Limb (tissue), 2 donors: ENCODE measurements at regions not wholly inside any gene's neighbourhood (a gene's known extent, or its start where the extent isn't known, plus 50 kb on each side); places are given as distances from the start of the nearest gene placed in this dataset.
A peak's percentile ranks its signal among the peaks of the same experiment; 100 is the strongest.
"Not testable (repeated sequence)": the region's sequence is repeated elsewhere in the genome, so short reads cannot be mapped to it uniquely, and the experiment has no call there.

Experiments
- DNase-seq, 2 donors: peaks; one replicate each; pipeline ENCODE4 v3.0.0-alpha.2; 2016; ENCODE audit errors: extremely low spot score in 2 of 2

- no peak for DNase-seq
Measured at GRCh38 chr2:13819896-13820295, 812.6 kb upstream of the LRATD1 start.

GRCh38 chr2:13821255-13821880 lies 811.1 kb upstream of the LRATD1 start:
- DNase-seq, result no peak

DNA sequence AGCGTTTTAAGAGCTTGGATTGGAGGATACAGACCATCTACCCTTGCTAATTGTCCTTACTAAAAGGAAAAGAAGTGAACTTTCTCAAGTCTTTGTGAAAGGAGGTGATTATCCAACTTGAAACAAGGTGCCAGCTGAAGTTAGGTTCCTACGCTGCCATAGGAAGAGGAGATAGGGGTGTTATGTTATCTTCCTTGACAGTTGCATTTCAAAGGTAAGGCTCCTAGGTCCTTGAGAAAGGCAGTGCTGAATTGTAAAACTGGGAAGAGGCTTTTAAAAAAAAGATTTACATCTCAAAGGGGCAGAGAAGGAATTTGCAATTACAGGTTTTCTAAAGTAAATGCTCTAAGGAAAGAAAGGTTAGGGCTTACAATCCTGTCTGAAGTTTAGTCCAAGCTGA lies 810.2 kb upstream of the LRATD1 start:
- no peak for DNase-seq

GRCh38 chr2:13826314-13826853 lies 806.1 kb upstream of the LRATD1 start:
- no peak for DNase-seq

DNA sequence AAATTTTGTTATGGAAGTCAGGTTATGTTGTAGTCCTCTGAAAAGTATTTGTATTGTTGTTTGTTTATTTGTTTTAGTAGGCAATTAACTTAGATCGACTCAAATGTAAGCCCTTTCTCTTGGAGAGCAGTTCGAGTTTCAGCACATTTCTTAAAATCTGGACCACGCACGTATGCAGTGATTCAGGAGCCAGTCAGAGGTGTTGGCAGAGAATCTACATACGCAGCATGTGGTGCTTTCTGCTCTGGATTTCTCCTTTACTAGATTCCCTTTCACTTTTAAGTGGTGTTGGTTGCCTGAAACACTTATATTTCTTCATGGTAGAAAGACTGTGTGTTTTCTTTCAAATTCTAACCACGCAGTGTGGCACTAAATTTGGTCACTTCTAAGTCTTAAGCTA lies 773.9 kb upstream of the LRATD1 start:
- DNase-seq, result no peak

DNA sequence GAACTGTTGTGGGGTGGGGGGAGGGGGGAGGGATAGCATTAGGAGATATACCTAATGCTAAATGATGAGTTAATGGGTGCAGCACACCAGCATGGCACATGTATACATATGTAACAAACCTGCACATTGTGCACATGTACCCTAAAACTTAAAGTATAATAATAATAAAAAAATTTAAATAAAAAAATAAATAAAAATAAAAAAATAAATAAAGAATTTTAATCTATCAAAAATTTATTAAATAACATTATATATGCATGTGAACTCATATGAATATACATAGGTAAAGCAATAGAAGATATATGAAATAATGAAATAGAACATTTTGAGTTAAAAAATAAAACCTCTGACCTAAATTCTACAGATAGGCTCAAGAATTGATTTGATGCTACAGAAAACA lies 764.2 kb upstream of the LRATD1 start:
- not testable (repeated sequence) for DNase-seq

GRCh38 chr2:13876491-13877037 lies 756.0 kb upstream of the LRATD1 start:
- DNase-seq, result no peak

DNA sequence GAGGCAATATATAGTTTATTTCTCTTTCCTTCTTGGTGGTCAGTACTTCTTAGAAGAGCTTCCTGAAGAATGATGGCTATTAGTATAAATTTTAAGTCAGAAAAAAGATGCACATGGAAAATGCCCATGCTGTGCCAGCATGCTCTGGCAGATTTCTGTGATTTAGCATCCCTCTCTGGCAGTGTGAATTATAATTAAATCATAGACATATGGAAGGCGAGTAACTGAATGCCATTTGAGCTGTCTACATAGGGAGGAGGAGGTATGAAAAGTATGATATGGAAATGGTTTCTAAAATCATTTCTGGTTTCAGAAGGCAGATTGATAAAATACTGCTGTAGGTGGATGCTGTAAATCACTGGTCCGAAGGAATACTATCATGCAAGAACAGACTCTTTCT lies 754.9 kb upstream of the LRATD1 start:
- DNase-seq, result no peak

DNA sequence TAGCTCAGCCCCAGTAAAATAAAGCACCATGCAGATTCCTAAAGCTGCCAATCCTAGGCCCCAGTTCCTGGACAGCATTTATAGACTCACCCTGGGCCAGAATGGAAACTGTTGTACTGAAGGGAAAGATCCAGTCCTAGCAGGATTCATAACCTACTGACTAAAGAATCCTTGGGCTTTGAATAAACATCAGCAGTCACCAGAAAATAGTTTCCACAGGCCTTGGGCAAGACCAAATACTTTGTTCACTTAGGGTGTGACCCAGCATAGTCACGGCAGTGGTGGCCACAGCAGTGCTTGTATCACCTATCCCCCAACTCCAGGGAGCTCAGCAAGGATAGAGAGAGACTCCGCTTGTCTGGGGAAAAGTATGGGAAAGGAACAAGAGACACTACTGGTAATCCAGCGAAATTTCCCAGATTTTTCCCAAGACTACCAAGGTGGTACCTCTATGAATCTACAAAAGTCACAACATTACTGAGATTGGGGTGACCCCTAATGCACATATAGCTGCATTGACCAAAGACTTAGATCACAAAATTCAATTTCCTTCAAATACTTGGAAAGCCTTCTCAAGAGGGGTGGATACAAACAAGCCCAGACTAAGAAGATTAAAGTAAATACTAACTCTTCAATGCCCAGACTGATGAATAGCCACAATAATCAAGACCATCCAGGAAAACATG lies 748.1 kb upstream of the LRATD1 start:
- no peak for DNase-seq

DNA sequence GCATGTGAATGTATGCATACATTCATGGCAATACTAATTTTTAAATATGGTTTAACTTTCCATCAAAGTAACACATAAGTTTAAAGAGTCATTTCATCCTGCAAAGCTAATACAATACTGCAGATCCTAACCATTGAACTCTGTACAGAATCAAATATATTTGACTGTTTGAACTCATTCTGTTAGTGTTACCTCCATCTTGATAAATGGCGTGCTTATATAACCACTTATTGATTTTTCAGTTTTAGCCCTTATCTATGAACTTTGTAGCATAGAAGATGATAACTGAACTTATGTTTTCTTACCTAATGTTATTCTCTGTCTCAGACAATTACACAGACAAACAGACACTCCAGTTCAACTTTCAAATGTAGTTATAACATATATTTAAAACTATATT lies 731.0 kb upstream of the LRATD1 start:
- DNase-seq, result no peak

DNA sequence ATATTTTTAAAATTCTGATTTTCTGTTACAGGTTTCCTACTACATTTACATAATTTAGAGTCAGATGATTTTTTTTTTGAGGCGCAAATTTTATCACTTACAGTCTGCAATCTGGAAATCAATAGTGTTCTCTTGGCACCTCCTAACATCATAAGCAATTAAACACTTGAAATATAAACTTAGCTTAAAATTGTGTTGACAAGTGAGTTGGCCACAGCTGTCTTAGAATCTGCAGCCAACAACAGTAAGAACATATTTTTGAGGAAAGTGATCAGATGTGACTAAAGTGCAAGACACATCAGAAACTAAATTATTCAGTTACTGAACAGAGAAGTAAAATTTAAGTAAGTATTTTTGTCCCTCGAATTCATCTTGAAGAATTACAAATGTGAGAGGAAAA lies 726.7 kb upstream of the LRATD1 start:
- DNase-seq, result no peak

GRCh38 chr2:13916066-13916465 lies 716.5 kb upstream of the LRATD1 start:
- peak in 1 of 2 donors; percentile 10 for DNase-seq

GRCh38 chr2:13917958-13918357 lies 714.6 kb upstream of the LRATD1 start:
- no peak for DNase-seq

- DNase-seq, result no peak
Measured at GRCh38 chr2:13919981-13920382, 712.5 kb upstream of the LRATD1 start.

GRCh38 chr2:13921245-13921644 lies 711.3 kb upstream of the LRATD1 start:
- no peak for DNase-seq

GRCh38 chr2:13923823-13924222 lies 708.7 kb upstream of the LRATD1 start:
- no peak for DNase-seq

DNA sequence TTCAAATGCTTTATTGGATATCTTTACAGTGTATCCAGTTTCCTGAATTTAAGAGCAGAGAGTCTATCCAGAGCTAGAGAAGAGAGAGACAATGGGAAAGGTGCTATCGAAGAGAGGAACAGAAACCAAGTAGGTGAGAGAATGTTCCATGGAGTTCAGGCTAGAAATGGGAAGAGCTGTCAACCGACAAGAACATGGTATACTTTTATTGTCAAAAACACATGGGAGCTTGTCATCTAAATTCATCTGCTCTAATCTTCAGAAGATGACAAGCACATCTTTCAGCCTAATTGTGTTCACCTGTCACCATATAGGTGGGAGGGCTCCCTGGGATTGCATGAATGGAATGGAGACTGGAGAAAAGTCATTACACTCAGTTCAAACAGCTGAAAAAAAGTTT lies 690.4 kb upstream of the LRATD1 start:
- no peak for DNase-seq

DNA sequence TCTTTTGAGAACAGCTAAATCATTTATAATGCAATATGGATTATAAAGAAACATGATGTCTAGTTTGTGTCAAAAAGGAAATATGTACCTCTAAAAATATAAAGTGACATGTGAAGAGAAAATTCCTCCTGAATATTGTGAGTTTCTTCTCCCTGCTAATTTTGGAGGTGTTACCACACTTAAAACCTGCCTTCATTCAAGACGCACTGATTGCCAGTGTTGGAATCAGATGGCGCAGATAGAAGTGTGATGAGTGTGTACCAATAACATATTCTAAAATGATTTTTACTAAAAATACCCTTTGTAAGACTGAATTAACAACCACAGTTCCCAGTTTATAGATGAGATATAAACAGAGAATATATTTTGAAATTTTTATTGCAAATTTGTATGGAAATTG lies 681.8 kb upstream of the LRATD1 start:
- DNase-seq, result no peak

- DNase-seq, result no peak
Measured at GRCh38 chr2:13968811-13969210, 663.7 kb upstream of the LRATD1 start.

DNA sequence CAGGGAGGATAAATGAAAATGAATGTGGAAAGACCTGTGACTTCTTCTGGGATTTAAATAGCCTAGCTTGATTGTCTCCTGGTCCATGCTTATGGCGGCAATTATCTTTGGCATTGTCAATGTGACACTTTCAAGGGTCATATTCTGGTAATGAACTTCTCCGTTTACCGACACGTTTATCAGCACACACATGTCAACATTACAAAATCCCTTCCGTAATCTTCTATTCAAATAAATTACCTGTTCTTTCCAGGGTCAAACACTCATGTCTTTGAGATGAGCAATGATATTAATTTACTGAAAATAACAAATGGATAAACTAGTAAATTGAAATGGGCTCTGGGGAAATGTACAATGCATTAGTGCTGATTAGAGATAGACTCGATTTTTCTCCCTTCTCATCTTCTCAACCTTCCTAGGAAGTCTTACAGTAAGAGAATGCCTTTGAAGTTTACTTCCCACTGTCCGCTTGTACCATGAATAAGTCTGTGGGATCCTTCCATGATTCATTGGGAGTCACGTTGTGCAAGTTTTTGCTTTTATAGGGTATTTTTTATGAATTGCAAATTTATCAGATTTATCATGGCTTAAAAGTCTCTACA lies 646.3 kb upstream of the LRATD1 start:
- no peak for DNase-seq

- no peak for DNase-seq
Measured at GRCh38 chr2:13996527-13996926, 636.0 kb upstream of the LRATD1 start.

DNA sequence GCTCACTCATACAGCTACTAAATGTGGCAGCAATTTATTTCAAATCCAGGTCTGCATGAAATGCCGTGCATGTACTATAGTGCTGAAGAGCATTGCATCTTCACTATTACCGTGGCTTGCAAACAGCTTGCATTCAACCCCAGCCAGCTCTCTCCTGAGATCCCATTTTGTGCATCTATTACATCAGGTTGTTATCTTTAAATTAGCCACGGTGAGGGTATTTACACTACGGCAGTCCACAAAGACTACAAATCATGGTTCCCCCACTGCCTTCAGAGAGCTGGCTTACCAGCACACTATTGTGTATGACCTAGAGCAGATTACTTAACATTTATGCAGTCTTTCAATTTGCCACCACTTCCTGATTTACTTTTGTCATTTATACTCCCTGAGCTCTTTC lies 621.3 kb upstream of the LRATD1 start:
- no peak for DNase-seq
